RWPE2 (cell line): ENCODE measurements at regions not wholly inside any gene's neighbourhood (a gene's known extent, or its start where the extent isn't known, plus 50 kb on each side); places are given as distances from the start of the nearest gene placed in this dataset.

ENCODE experiments used
- ATAC-seq: fragments of 200-7000 bp; cut with Tn5 transposase; 3 replicates; pipeline ENCODE4 v1.9.1; 2021; ENCODE audit warnings: low read depth
- DNase-seq: peaks from one replicate; pipeline ENCODE4 v3.0.0-alpha.2; 2020; ENCODE audit warnings: low spot score
- H3K27ac ChIP-seq: fragments of 450-650 bp; 2 replicates; pipeline ENCODE4 v1.5.1; 2017; ENCODE audit warnings: mild to moderate bottlenecking; ENCODE audit not compliant: poor library complexity, severe bottlenecking
- H3K27me3 ChIP-seq: fragments of 250-450 bp; sonication (Bioruptor Pico); 2 replicates; pipeline ENCODE4 v1.5.1; 2021; ENCODE audit warnings: mild to moderate bottlenecking, moderate library complexity; ENCODE audit not compliant: insufficient read depth, poor library complexity, severe bottlenecking
- H3K36me3 ChIP-seq: fragments of 250-450 bp; sonication (Bioruptor Pico); 2 replicates; pipeline ENCODE4 v1.5.1; 2020; ENCODE audit warnings: low read depth, mild to moderate bottlenecking, moderate library complexity
- H3K4me1 ChIP-seq: fragments of 250-450 bp; sonication (Bioruptor Pico); 2 replicates; pipeline ENCODE4 v1.5.1; 2021; ENCODE audit warnings: mild to moderate bottlenecking, moderate library complexity; ENCODE audit not compliant: insufficient read depth, poor library complexity, severe bottlenecking
- H3K4me3 ChIP-seq: fragments of 250-450 bp; sonication (Bioruptor Pico); 2 replicates; pipeline ENCODE4 v1.5.1; 2021; ENCODE audit warnings: mild to moderate bottlenecking, moderate library complexity; ENCODE audit not compliant: severe bottlenecking
- H3K9me3 ChIP-seq: fragments of 250-450 bp; sonication (Bioruptor Pico); 2 replicates; pipeline ENCODE4 v1.5.1; 2021; ENCODE audit warnings: mild to moderate bottlenecking, moderate library complexity; ENCODE audit not compliant: severe bottlenecking
- TF ChIP-seq, protein P1 (sequence below): fragments of 450-650 bp; IDR thresholded peaks from one replicate; pipeline ENCODE4 v1.5.1; 2017; ENCODE audit warnings: mild to moderate bottlenecking, moderate library complexity; ENCODE audit not compliant: poor library complexity, severe bottlenecking

DNA sequence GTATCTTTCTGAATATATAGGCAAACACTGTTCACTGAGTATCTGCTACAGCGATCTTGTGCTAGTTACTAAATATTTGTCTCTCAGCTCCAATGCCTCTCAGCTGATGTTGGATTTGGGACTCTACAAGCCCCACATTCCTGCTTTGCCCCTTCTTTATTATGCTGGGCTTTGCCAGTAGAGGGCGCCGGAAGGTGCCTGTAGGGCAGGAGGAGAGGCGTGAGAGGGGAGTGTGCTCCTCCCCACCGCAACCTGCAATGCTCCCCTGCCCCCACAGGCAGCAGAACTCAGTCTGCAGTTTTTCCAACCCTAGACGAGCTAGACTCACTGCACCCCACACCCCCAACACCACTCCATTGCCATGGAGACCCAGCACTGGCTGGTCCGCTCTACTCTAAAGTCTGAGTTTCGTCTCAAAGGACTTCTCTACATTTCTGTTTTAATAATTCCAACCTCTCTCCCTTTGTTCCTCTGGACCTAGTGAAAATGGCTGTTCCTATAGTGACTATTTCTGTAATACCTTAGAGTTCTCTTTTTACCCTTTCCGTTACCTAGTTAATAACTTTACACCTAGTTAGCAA is 337.6 kb downstream of the CCSER2 start:
- ATAC-seq = peak; percentile 33; the same call in 1 of the 3 replicates
- no peaks in the 10 kb centered on the region for H3K4me1 ChIP-seq
- no peak overlapping the region for H3K27ac ChIP-seq
- H3K9me3 ChIP-seq = no peaks in the 10 kb centered on the region
- DNase-seq = no peak
- H3K36me3 ChIP-seq = no peaks in the 10 kb centered on the region
- TF ChIP-seq, protein P1, sequence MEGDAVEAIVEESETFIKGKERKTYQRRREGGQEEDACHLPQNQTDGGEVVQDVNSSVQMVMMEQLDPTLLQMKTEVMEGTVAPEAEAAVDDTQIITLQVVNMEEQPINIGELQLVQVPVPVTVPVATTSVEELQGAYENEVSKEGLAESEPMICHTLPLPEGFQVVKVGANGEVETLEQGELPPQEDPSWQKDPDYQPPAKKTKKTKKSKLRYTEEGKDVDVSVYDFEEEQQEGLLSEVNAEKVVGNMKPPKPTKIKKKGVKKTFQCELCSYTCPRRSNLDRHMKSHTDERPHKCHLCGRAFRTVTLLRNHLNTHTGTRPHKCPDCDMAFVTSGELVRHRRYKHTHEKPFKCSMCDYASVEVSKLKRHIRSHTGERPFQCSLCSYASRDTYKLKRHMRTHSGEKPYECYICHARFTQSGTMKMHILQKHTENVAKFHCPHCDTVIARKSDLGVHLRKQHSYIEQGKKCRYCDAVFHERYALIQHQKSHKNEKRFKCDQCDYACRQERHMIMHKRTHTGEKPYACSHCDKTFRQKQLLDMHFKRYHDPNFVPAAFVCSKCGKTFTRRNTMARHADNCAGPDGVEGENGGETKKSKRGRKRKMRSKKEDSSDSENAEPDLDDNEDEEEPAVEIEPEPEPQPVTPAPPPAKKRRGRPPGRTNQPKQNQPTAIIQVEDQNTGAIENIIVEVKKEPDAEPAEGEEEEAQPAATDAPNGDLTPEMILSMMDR = peak; percentile 46
- H3K4me3 ChIP-seq = no peak overlapping the region
- H3K27me3 ChIP-seq = no peaks in the 10 kb centered on the region

DNA sequence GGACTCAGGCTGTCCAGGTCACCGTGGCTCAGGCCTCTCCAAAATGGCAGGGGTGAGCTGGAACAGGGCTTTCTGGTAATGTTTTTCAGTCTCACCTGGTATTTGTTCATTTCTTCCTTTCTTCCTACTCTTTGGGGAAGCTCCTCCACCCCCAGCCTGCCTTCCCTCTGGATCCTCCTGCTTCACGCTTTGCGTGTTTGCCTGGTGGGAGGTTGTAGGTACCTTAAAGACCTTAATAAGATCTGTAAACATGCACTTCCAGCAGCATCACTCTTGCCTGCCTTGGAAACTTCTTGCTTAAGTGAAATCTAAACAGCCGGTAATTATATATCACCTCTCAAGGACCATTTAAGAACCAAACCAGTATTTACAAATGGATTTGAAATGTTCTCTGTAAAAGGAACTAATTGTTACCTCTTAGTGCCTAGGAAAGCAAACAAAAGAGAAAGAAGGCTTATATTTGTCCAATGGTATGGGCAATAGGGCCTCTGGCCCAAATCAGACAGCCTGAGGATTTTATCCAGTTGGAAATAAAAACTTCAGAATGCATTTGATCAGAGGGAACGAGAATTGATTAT is 339.9 kb downstream of the CCSER2 start:
- Histone ChIP-seq H3K36me3 (no peaks in the 10 kb centered on the region), H3K4me1 (no peaks in the 10 kb centered on the region), H3K27ac (no peak overlapping the region), H3K9me3 (no peaks in the 10 kb centered on the region), H3K4me3 (no peak overlapping the region), H3K27me3 (no peaks in the 10 kb centered on the region)
- TF ChIP-seq, protein P1 = no peak
- ATAC-seq (no peak), DNase-seq (no peak)

DNA sequence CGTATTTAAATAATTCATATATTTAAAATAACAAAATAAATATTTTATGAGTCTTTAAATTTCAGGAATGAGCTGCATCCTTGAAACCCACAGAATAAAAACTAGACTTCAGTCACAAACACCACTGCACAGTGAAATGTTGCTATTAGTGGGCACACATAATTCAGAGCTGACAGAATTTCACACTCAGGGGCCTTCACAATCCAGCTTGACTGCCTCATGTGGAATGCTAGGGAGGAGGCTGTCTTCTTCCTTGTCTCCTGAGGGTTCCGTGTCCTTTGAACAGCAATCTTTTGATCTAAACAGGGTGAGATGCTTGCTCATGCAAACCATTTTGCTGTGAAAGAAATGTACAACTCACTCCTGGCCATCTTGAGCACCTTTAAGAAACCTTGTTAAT is 346.7 kb downstream of the CCSER2 start:
- Histone ChIP-seq H3K4me1 (no peaks in the 10 kb centered on the region), H3K4me3 (no peak overlapping the region), H3K9me3 (no peaks in the 10 kb centered on the region), H3K27me3 (peaks cover 7% of the 10 kb centered on the region), H3K27ac (no peak overlapping the region), H3K36me3 (no peaks in the 10 kb centered on the region)
- DNase-seq (no peak), ATAC-seq (no peak)
- TF ChIP-seq, protein P1 = no peak

DNA sequence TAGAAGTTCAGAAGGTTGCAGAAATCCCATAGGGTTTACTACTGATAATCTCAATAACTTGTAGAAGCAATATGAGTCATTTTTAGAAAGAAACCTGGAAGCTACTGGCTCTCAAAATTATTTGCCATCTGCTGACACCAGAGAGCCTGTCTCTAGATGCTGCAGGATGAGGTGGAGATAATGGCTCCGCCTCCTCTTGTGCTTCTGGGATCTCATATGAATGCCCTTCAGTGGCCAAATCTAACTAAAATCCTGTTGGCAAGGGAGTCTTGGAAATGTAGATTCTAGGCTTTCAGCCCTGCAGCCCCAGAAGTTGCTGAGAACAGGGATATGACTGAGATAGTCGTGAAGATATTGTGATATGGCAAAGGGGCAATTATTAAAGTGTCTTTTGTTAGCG is 348.1 kb downstream of the CCSER2 start:
- no peaks in the 10 kb centered on the region for H3K9me3 ChIP-seq
- H3K4me1 ChIP-seq = no peaks in the 10 kb centered on the region
- no peak for DNase-seq
- H3K27me3 ChIP-seq = peaks cover 7% of the 10 kb centered on the region
- no peak overlapping the region for H3K4me3 ChIP-seq
- TF ChIP-seq, protein P1 = no peak
- H3K36me3 ChIP-seq = no peaks in the 10 kb centered on the region
- no peak for ATAC-seq
- H3K27ac ChIP-seq = no peak overlapping the region

DNA sequence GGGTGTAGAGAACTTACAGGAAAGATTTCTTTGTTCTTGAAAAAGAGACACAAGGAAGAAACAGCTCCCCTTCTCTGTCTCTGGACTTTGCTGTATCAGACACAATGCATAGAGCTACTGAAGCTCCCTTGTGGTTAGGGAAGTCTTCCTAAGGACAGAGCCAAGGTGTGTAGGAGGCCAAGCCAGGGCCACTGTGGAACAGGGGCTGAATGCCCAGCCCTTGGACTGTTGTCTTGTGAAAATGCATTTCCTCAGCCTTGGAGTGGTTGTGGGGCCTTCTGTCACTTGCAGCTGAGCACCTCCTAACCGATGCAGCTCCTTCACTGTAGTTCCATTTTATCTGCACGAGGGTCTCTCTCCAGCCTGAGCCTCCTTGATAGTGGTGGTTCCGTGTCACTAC is 353.4 kb downstream of the CCSER2 start:
- no peak overlapping the region for H3K27ac ChIP-seq
- peaks cover 7% of the 10 kb centered on the region for H3K27me3 ChIP-seq
- TF ChIP-seq, protein P1 = no peak
- ATAC-seq (no peak), DNase-seq (no peak)
- H3K36me3 ChIP-seq = no peaks in the 10 kb centered on the region
- no peaks in the 10 kb centered on the region for H3K9me3 ChIP-seq
- H3K4me1 ChIP-seq = no peaks in the 10 kb centered on the region
- no peak overlapping the region for H3K4me3 ChIP-seq
